OCI-LY3 (cell line): ENCODE measurements at regions not wholly inside any gene's neighbourhood (a gene's known extent, or its start where the extent isn't known, plus 50 kb on each side); places are given as distances from the start of the nearest gene placed in this dataset.

Experiments
- H2AFZ ChIP-seq: fragments of 200-600, 300-600 bp; shearing (Covaris generic); 2 replicates; pipeline ENCODE4 v1.6.0; 2014; ENCODE audit warnings: antibody characterized with exemption, low read depth, low read length
- H3K27ac ChIP-seq: fragments of 200-600, 300-600 bp; sonication (generic); 2 replicates; pipeline ENCODE4 v1.5.1; 2014; ENCODE audit warnings: mild to moderate bottlenecking, low read length, moderate library complexity, mixed read lengths
- H3K27me3 ChIP-seq: fragments of 200-600, 300-600 bp; sonication (generic); 2 replicates; pipeline ENCODE4 v1.6.1; 2014; ENCODE audit warnings: low read depth, low read length, mixed read lengths
- H3K36me3 ChIP-seq: fragments of 200-600, 300-600 bp; sonication (generic); replicated peaks from 2 replicates; pipeline ENCODE3; 2014; ENCODE audit warnings: low read depth, low read length, mixed read lengths
- H3K4me1 ChIP-seq: fragments of 300-600, 200-600 bp; sonication (generic); 2 replicates; pipeline ENCODE4 v1.6.1; 2014; ENCODE audit warnings: low read length, mixed read lengths
- H3K4me2 ChIP-seq: fragments of 200-600, 300-600 bp; sonication (generic); 2 replicates; pipeline ENCODE4 v1.6.1; 2014; ENCODE audit warnings: low read length, mixed read lengths
- H3K4me3 ChIP-seq: fragments of 300-600, 200-600 bp; sonication (generic); 2 replicates; pipeline ENCODE4 v1.5.1; 2014; ENCODE audit warnings: antibody characterized with exemption, mild to moderate bottlenecking, low read length, moderate library complexity
- H3K79me2 ChIP-seq: fragments of 300-600, 200-600 bp; shearing (Covaris generic); 2 replicates; pipeline ENCODE4 v1.6.1; 2014; ENCODE audit warnings: mild to moderate bottlenecking, low read length, mixed read lengths
- H3K9ac ChIP-seq: fragments of 300-600, 200-600 bp; shearing (Covaris generic); 2 replicates; pipeline ENCODE4 v1.6.0; 2014; ENCODE audit warnings: mild to moderate bottlenecking, low read length, moderate library complexity
- H3K9me3 ChIP-seq: fragments of 200-600, 300-600 bp; shearing (Covaris generic); 2 replicates; pipeline ENCODE4 v1.6.1; 2014; ENCODE audit warnings: low read length, mixed read lengths; ENCODE audit not compliant: insufficient read depth
- H4K20me1 ChIP-seq: fragments of 200-600, 300-600 bp; sonication (generic); 2 replicates; pipeline ENCODE4 v1.6.1; 2016; ENCODE audit warnings: low read length, mixed read lengths; ENCODE audit not compliant: insufficient read depth
- EZH2phosphoT487 ChIP-seq: fragments of 200-600 bp; shearing (Covaris generic); IDR thresholded peaks from 2 replicates; pipeline ENCODE4 v1.6.1; 2018; ENCODE audit warnings: antibody characterized with exemption, mixed run types, low read depth
- TF ChIP-seq, protein P1 (sequence below): fragments of 200-600, 300-600 bp; sonication (generic); IDR thresholded peaks from 2 replicates; pipeline ENCODE4 v1.5.1; 2014; ENCODE audit warnings: antibody characterized with exemption, low read length, low read depth

DNA sequence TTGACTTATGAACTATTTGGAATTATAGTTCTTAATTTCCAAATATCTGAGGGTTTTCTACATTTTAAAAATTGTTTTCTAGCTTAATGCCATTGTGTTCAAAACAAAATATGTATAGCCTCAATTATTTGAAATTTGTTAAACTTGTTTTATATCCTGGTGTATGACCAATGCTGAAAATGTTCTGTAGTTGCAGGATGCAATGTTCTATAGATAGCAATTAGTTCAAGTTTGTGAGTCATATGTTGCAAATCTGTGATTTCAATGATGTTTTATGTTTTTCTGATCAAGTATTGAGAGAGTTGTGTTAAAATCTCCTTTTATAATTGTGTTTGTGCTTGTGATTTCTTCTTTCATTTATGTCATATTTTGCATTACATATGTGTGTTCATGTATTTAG is 517.5 kb downstream of the ADGRL2 start:
- Histone ChIP-seq H3K4me3 (no peak overlapping the region), H4K20me1 (no peaks in the 10 kb centered on the region), H3K9me3 (no peaks in the 10 kb centered on the region), H3K9ac (no peak overlapping the region), H3K79me2 (no peaks in the 10 kb centered on the region), H3K4me2 (no peak overlapping the region), H3K27me3 (no peaks in the 10 kb centered on the region), H3K4me1 (no peaks in the 10 kb centered on the region), H3K27ac (no peak overlapping the region), H2AFZ (no peak overlapping the region), H3K36me3 (no peaks in the 10 kb centered on the region)
- TF ChIP-seq, protein P1, sequence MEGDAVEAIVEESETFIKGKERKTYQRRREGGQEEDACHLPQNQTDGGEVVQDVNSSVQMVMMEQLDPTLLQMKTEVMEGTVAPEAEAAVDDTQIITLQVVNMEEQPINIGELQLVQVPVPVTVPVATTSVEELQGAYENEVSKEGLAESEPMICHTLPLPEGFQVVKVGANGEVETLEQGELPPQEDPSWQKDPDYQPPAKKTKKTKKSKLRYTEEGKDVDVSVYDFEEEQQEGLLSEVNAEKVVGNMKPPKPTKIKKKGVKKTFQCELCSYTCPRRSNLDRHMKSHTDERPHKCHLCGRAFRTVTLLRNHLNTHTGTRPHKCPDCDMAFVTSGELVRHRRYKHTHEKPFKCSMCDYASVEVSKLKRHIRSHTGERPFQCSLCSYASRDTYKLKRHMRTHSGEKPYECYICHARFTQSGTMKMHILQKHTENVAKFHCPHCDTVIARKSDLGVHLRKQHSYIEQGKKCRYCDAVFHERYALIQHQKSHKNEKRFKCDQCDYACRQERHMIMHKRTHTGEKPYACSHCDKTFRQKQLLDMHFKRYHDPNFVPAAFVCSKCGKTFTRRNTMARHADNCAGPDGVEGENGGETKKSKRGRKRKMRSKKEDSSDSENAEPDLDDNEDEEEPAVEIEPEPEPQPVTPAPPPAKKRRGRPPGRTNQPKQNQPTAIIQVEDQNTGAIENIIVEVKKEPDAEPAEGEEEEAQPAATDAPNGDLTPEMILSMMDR: no peak

DNA sequence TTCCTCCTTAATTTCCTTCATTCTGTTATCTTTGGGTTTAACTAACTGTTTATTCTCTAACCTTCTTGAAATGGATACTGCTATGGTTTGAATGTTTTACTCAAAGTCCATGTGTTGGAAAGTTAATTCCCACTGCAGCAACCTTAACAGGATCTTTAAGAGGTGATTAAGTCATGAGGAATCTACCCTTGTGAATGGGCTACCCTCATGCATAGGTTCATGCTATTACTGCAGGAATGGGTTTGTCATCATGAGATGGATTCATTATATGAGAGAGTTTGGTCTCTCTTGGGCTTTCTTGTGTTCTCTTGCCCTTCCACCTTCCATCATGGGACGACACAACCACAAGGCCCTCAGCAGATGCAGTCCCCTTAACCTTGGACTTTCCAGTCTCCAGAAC is 516.9 kb downstream of the ADGRL2 start:
- Histone ChIP-seq H2AFZ (peak overlapping the region; percentile 21; the same call in 1 of the 2 replicates), H3K4me2 (no peak overlapping the region), H3K9me3 (no peaks in the 10 kb centered on the region), H4K20me1 (no peaks in the 10 kb centered on the region), H3K4me3 (no peak overlapping the region), H3K27me3 (no peaks in the 10 kb centered on the region), H3K9ac (no peak overlapping the region), H3K27ac (no peak overlapping the region), H3K4me1 (no peaks in the 10 kb centered on the region), H3K79me2 (no peaks in the 10 kb centered on the region), H3K36me3 (no peaks in the 10 kb centered on the region)
- TF ChIP-seq, protein P1: no peak
- no peak for TF ChIP-seq EZH2phosphoT487

DNA sequence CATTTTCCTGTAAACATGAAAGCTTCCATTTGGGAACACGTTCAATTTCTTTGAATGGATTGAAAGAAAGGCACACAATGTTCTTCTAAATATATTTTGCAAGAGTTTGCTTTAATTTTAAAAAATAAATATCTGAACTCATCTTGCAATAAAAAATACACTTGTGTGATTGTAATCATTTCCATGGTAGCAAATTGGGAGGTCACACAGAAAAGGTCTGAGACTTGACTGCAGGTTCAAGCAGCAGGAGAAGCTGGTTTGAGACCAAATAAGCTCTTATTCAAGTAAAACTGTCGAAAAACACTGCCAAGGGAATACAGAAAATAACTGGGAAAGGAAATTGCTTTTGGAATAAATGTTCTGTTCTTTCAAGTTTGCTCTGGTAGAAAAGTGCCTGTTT is 498.9 kb downstream of the ADGRL2 start:
- peaks cover 4% of the 10 kb centered on the region; the same call in 1 of the 2 replicates for H3K4me1 ChIP-seq
- H3K4me2 ChIP-seq: no peak overlapping the region
- no peak overlapping the region for H2AFZ ChIP-seq
- no peaks in the 10 kb centered on the region for H3K36me3 ChIP-seq
- no peak overlapping the region for H3K4me3 ChIP-seq
- H3K27me3 ChIP-seq: no peaks in the 10 kb centered on the region
- no peak overlapping the region for H3K27ac ChIP-seq
- no peaks in the 10 kb centered on the region for H3K9me3 ChIP-seq
- H3K9ac ChIP-seq: no peak overlapping the region
- H3K79me2 ChIP-seq: no peaks in the 10 kb centered on the region
- TF ChIP-seq, protein P1: no peak
- TF ChIP-seq EZH2phosphoT487: no peak
- H4K20me1 ChIP-seq: no peaks in the 10 kb centered on the region

DNA sequence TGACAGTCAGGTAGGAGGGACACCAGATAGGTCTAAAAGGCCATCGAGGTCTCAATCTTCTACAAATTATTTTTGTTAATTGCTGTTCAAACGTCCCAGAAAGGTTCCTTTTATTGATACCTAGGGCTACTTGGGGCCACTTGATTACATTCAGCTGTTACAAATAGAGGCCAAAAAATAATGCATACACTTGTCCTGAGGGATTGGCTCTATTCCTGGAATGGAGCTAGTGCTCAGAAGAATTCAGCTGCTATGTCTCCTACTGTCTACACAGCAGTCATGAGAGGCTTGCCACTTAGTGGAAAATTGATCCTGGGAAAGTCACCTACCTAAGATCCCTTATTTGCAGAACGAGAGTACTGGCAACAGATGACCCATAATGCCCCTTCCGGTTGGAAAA is 498.3 kb downstream of the ADGRL2 start:
- no peak overlapping the region for H3K9ac ChIP-seq
- no peaks in the 10 kb centered on the region for H4K20me1 ChIP-seq
- no peak overlapping the region for H3K4me3 ChIP-seq
- no peak overlapping the region for H3K27ac ChIP-seq
- H3K4me2 ChIP-seq: no peak overlapping the region
- no peaks in the 10 kb centered on the region for H3K4me1 ChIP-seq
- no peaks in the 10 kb centered on the region for H3K36me3 ChIP-seq
- H2AFZ ChIP-seq: no peak overlapping the region
- no peaks in the 10 kb centered on the region for H3K9me3 ChIP-seq
- TF ChIP-seq EZH2phosphoT487: no peak
- TF ChIP-seq, protein P1: no peak
- no peaks in the 10 kb centered on the region for H3K27me3 ChIP-seq
- H3K79me2 ChIP-seq: no peaks in the 10 kb centered on the region
